Retinal pigment epithelial cell (primary cell): ENCODE measurements at regions not wholly inside any gene's neighbourhood (a gene's known extent, or its start where the extent isn't known, plus 50 kb on each side); places are given as distances from the start of the nearest gene placed in this dataset.

ENCODE experiments used
- DNase-seq: peaks from one replicate; pipeline ENCODE4 v3.0.0-alpha.2; 2010; ENCODE audit warnings: low read depth
- H3K4me3 ChIP-seq: 2 replicates; pipeline ENCODE4 v1.5.1; 2011; ENCODE audit warnings: mild to moderate bottlenecking, low read length, control low read depth, moderate library complexity
- TF ChIP-seq, protein P1 (sequence below): conservative IDR thresholded peaks from 2 replicates; pipeline ENCODE4 v1.5.1; 2011; ENCODE audit warnings: low read depth, low read length, control low read depth, inconsistent platforms

DNA sequence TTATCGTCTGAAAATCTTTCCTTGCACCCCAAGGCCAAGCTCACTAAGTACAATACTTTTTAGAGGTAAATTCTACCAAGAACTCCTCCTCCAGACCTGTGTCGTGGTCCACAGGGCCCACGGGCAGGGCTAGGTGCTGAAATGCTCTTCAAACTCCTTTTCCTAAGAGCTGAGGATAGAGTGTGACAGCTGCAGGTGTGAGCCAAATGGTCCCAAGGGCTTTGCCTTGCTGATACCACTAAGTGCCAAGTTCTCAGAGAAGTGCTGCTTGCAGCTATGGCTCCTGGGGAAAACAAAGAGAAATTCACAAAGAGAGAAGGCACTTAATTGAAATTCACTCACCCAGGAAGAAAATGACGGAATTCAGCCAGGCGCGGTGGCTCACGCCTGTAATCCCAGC lies 868.9 kb upstream of the AUTS2 start:
- TF ChIP-seq, protein P1, sequence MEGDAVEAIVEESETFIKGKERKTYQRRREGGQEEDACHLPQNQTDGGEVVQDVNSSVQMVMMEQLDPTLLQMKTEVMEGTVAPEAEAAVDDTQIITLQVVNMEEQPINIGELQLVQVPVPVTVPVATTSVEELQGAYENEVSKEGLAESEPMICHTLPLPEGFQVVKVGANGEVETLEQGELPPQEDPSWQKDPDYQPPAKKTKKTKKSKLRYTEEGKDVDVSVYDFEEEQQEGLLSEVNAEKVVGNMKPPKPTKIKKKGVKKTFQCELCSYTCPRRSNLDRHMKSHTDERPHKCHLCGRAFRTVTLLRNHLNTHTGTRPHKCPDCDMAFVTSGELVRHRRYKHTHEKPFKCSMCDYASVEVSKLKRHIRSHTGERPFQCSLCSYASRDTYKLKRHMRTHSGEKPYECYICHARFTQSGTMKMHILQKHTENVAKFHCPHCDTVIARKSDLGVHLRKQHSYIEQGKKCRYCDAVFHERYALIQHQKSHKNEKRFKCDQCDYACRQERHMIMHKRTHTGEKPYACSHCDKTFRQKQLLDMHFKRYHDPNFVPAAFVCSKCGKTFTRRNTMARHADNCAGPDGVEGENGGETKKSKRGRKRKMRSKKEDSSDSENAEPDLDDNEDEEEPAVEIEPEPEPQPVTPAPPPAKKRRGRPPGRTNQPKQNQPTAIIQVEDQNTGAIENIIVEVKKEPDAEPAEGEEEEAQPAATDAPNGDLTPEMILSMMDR, result no peak
- DNase-seq, result no peak
- no peak overlapping the region for H3K4me3 ChIP-seq

DNA sequence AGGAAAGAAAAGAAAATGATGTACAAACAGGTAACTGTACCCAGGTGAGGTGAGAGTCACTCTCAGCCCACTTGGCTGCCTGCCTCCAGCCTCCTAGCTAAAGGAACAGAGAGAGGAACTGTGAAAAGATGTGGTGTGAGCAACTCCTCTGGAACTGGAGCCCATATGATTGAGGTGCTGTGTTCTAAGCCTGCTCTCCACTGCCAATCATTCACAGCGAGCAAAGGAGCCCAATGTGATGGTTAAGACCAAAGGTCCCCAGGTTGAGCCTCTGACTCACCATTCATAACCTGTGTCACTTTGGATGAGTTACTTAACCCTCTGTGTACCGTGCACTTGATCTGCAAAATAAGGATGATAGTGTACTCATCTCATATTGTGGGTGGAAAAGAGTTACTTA lies 868.1 kb upstream of the AUTS2 start:
- no peak for DNase-seq
- TF ChIP-seq, protein P1, result no peak
- H3K4me3 ChIP-seq, result no peak overlapping the region

DNA sequence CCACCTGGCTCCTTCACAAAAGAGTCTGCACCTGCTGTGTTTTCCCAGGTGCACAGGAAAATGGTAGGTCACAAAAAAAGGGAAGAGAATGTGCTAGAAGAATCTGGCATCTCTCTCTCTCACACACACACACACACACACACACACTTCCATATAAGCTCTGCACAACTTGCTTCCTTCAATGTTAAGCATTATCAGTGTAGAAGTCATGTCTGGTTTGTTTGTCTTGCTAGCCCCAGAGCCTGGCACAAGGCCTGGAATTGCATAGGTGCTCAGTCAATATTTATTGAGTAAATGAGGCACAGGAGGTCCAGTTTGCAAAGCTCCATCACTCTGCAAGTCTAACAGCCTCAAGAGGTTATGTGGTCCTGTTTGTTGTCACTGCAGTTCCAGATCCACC lies 867.3 kb upstream of the AUTS2 start:
- no peak overlapping the region for H3K4me3 ChIP-seq
- no peak for DNase-seq
- TF ChIP-seq, protein P1, result no peak

DNA sequence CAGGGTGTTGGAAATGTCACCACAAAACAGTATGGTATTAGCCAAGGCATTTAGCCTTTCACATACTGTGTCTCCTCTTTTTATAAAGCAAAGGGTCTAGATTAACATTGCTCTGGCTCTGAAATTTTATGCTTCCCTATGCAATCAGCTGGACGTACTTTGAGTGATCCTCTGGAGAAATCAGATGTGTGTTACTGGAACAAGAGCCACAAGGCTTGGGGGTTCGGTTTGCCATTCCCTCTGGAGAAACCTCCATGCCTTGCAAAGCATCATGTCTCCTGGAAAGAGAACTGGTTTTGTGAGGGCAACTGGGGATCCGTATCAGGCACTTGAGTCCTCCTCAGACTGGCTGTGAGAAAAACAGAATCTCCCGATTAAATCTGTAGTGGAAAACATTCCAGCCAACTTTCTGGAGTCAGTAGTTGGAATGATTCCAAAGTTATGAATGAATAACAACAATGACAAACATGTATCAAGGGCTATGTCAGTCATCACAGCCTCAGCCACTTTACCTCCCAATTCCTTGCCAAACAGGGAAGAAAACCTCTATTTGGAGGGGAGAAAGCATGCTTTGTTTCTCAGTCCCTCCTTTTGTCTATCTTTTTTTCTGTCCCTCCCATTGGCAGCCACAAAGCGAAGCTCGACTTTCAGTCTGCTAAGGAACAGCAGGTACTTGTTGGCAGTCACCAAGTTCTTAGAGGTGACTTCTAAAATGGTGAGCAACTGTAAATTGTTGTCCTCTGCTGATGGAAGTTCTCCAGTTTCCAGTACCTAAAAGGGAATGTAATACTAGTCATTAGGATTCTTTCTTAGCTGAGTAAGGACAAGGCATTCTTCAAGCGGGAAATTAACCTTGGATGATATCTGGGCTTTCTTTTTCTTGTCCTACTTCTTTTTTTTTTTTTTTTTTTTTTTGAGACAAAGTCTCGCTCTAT lies 864.8 kb upstream of the AUTS2 start:
- no peak overlapping the region for H3K4me3 ChIP-seq
- DNase-seq, result peak; percentile 46
- TF ChIP-seq, protein P1, result no peak

DNA sequence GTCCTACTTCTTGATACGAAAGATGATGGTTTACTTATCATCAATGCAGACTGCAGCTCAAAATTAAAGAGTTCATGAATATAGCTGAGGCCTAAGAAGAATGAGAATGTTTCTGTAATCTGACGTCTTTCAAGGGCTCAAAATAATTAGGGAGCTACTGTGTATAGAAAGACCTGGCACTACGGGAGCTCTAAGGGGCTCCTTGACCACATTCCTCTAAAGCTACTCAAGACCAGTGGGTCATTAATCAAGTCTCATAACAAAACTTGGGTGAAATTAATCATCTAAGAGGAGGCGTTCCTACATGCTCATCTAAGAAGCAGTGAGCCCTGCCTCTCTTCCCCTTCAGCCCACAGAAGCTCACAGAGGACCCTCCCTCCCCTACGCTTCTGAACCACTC lies 863.8 kb upstream of the AUTS2 start:
- TF ChIP-seq, protein P1, result no peak
- no peak overlapping the region for H3K4me3 ChIP-seq
- no peak for DNase-seq

DNA sequence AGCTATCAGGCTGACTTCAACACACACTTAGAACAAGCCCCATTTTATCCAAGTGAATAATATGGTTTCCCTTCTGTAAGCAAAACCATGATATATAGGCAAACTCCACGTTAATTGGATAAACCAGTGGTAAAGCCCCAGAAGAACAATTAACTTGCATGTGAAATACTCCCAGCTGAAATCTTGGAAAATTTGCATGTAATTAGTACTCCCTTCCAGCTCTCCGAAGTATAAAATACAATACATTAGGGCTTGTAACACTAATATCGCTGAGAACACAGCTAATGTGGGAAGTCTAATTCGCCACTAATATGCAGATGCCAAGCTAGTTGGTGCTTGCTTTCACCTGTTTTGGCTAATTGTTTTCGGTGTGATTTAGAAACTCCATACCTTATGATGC lies 859.0 kb upstream of the AUTS2 start:
- TF ChIP-seq, protein P1, result no peak
- DNase-seq, result no peak

DNA sequence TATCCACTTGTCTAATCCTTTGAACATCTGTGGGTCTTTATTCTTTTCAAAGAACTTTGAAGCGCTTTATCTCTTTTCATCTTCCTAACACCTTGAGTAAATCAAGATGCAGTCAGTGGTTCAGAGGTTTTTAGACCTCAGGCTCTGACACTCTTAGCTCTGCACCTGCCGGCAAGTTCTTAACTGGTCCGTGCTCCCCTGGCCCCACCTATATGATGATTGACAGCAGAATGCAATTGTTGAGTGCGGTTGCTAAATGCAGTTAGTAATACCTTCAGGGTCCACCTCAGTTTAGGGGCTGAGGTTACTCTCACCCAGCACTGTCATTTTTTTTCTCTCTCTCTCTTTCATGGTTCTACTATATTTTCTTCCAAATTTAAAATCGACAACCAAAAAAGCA lies 854.2 kb upstream of the AUTS2 start:
- TF ChIP-seq, protein P1, result no peak
- DNase-seq, result no peak
- no peak overlapping the region for H3K4me3 ChIP-seq

More for the DNA sequence above, 859.0 kb upstream of the AUTS2 start:
- H3K4me3 ChIP-seq, result no peak overlapping the region
